ENCODE measurements at regions not wholly inside any gene's neighbourhood (a gene's known extent, or its start where the extent isn't known, plus 50 kb on each side); places are given as distances from the start of the nearest gene placed in this dataset.

DNA sequence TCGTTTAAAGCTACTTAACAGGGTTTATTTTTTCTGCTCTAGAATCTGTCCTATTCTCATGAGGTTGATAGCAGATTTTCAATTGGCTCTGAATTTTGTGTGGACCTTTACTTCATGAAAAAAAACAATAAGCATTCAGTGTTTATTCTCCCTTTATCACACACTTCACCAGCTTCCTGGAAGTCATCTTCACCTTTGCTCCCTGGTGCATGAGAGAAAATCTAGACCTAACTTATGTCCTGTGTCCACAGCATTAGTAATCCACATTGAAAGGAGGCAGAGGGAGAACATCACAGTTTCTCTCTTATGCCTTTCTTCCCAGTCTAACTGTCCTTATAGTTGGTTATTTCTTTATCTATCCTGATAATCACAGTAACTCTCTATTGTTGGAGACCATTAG, 316.1 kb downstream of the PTH2R start (continued):
- no peak for TF ChIP-seq CHD7 (IDR thresholded peaks at IDR 0.05; ENCODE audit: insufficient replicate concordance, low read length)
- no peak for TF ChIP-seq SIX5 (IDR thresholded peaks at IDR 0.05; ENCODE audit: low read depth, low read length)
- no peak for TF ChIP-seq YY1 (IDR thresholded peaks at IDR 0.05; ENCODE audit: low read depth, low read length)
- no peak for TF ChIP-seq SAP30 (IDR thresholded peaks at IDR 0.05; ENCODE audit: insufficient read depth, insufficient replicate concordance, low read length)
- TF ChIP-seq KDM1A (IDR thresholded peaks at IDR 0.05; ENCODE audit: borderline replicate concordance, low read length): no peak
